Loucy (cell line): ENCODE measurements at regions not wholly inside any gene's neighbourhood (a gene's known extent, or its start where the extent isn't known, plus 50 kb on each side); places are given as distances from the start of the nearest gene placed in this dataset.

Experiments
- EZH2phosphoT487 ChIP-seq: fragments of 200-600 bp; IDR thresholded peaks from 2 replicates; pipeline ENCODE4 v1.6.1; 2018; ENCODE audit warnings: antibody characterized with exemption, mild to moderate bottlenecking, moderate library complexity, borderline replicate concordance
- TF ChIP-seq, protein P1 (sequence below): fragments of 200-600 bp; sonication (generic); conservative IDR thresholded peaks from 2 replicates; pipeline ENCODE4 v1.5.1; 2014; ENCODE audit warnings: mild to moderate bottlenecking, antibody characterized with exemption, low read length

DNA sequence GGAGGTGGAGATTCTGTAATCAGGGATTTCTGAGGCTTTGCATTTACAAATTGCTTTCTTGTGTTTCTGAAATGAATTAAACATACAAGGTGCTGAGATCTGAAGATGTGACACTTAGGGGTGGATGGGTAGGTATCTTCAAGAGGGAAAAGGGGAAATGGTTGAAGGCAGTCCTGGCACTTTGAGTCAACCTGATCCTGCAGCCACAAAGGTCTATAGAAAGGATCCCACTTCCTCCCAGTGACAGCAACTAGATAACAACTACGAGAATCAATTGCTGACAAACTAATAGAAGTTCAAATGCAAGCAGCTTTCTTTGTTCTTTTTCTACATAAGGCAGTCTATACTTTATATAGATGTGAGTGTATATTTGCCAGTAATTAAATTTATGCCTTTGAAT lies 553.3 kb downstream of the MDFIC start:
- no peak for TF ChIP-seq EZH2phosphoT487
- TF ChIP-seq, protein P1, sequence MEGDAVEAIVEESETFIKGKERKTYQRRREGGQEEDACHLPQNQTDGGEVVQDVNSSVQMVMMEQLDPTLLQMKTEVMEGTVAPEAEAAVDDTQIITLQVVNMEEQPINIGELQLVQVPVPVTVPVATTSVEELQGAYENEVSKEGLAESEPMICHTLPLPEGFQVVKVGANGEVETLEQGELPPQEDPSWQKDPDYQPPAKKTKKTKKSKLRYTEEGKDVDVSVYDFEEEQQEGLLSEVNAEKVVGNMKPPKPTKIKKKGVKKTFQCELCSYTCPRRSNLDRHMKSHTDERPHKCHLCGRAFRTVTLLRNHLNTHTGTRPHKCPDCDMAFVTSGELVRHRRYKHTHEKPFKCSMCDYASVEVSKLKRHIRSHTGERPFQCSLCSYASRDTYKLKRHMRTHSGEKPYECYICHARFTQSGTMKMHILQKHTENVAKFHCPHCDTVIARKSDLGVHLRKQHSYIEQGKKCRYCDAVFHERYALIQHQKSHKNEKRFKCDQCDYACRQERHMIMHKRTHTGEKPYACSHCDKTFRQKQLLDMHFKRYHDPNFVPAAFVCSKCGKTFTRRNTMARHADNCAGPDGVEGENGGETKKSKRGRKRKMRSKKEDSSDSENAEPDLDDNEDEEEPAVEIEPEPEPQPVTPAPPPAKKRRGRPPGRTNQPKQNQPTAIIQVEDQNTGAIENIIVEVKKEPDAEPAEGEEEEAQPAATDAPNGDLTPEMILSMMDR, result no peak
